Fibroblast of villous mesenchyme (primary cell): ENCODE measurements at regions not wholly inside any gene's neighbourhood (a gene's known extent, or its start where the extent isn't known, plus 50 kb on each side); places are given as distances from the start of the nearest gene placed in this dataset.
A peak's percentile ranks its signal among the peaks of the same experiment; 100 is the strongest.

Experiments used
- DNase-seq: peaks from one replicate; pipeline ENCODE4 v3.0.0-alpha.2; 2010; ENCODE audit warnings: low read depth
- H3K4me3 ChIP-seq: 2 replicates; pipeline ENCODE4 v1.5.1; 2011; ENCODE audit warnings: low read depth, mild to moderate bottlenecking, low read length
- TF ChIP-seq, protein P1 (sequence below): IDR thresholded peaks from 2 replicates; pipeline ENCODE4 v1.5.1; 2012; ENCODE audit warnings: low read depth, mild to moderate bottlenecking, low read length; ENCODE audit not compliant: insufficient read depth

DNA sequence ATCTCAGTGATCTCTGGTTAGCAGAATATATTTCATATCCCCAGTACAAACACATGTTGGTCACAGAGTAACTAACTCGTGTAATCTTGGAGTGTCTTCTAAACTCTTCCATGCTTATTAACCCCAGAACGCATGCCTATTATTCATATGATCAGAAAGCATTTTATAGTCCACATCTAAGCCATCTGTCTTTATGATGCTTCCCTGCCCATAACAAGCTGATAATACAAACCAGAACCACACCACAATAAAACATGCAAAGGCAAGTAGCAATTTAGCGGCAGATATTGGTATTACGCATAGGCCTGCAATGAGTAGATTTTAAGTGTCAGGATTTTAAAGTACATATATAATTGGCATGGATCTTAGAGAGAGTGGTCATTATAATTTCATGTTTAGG, 120.0 kb upstream of the PRKCQ start:
- DNase-seq: no peak
- no peak overlapping the region for H3K4me3 ChIP-seq
- TF ChIP-seq, protein P1, sequence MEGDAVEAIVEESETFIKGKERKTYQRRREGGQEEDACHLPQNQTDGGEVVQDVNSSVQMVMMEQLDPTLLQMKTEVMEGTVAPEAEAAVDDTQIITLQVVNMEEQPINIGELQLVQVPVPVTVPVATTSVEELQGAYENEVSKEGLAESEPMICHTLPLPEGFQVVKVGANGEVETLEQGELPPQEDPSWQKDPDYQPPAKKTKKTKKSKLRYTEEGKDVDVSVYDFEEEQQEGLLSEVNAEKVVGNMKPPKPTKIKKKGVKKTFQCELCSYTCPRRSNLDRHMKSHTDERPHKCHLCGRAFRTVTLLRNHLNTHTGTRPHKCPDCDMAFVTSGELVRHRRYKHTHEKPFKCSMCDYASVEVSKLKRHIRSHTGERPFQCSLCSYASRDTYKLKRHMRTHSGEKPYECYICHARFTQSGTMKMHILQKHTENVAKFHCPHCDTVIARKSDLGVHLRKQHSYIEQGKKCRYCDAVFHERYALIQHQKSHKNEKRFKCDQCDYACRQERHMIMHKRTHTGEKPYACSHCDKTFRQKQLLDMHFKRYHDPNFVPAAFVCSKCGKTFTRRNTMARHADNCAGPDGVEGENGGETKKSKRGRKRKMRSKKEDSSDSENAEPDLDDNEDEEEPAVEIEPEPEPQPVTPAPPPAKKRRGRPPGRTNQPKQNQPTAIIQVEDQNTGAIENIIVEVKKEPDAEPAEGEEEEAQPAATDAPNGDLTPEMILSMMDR: no peak

DNA sequence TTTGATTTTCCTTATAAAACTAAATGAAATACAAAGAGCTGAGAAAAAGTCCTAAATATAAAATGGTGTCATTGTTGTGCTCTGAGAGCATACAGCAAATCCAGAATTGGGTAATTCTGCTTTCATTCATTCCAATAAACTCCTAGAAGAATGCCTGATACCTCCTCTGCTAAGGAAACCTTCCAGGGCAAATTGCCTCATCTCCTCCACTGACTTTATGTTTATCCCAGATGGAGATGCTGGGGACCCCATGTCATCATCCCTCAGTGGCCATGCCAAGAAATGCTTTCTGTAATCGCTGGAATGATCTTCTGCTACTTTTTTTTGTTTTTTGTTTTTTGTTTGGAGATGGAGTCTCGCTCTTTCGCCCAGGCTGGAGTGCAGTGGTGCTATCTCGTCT, 119.3 kb upstream of the PRKCQ start:
- no peak overlapping the region for H3K4me3 ChIP-seq
- DNase-seq: peak; percentile 62
- TF ChIP-seq, protein P1: no peak

DNA sequence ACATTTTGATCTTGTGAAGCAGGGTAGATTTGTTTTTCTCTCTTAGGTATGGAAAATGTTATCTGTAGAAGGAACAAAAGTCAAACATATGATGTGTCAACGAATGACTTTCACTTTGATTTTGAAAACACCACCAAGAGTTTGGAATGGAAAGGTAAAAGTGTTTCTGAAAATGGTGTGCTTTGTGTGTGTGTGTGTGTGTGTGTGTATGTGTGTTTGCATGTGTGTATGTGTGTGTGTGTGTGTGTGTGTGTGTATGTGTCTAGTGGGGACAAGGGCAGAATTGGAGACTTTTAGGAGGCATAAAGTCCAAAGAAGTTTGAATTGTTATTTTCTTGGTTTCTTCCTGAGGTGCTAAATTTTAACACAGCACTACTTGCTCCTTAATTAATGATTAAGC, 115.4 kb upstream of the PRKCQ start:
- H3K4me3 ChIP-seq: no peak overlapping the region
- TF ChIP-seq, protein P1: no peak

DNA sequence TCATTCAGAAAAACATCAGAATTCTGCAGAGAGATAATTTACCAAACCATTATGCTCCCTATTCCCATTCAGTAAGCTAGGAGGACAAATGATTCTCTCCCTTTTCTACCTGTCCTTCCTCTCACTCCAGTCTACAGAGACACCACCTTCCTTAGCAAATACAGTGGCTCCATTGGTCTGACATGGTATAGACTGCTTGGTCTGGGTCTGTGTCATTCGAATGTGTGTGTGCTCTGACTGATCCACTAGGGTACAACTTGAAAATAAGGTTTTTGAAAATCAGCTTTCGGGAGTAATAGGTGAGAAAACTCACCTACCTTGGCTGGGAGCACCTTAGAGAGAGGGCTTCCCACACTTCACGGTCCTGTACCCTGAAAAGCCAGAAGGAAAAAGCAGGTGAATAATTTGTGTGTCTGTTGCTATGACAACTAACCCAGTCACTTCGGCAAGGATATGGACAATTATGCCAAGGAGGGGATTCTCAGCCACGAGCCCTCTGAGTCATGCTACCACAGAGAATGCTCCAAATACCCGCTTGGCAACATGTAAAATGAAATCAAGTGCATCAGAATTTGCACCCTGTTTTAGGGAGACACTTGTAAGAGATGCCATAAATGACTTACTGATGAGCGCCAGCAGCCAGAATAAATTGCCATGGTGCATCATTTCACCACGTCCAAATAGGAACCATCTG, 114.5 kb upstream of the PRKCQ start:
- TF ChIP-seq, protein P1: no peak
- H3K4me3 ChIP-seq: no peak overlapping the region
- DNase-seq: no peak

More for the DNA sequence above, 115.4 kb upstream of the PRKCQ start:
- DNase-seq: no peak

DNA sequence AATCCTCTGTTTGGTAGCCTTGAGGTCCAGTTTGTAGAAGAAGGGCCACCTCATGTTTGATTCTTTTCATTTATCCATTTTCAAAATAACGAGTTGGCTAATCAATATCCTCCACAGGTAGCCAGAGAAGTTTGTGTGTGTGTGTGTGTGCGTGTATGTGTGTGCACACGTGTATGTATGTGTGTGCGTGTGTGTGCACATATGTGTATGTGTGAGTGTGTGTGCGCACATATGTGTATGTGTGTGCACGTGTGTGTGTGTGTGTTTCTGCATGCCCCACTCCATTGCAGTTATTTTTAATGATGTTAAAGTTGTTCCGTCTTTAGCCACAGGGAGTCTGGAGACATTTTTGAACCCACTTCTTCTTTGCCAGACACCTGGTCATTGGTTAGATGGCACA, 112.8 kb upstream of the PRKCQ start:
- TF ChIP-seq, protein P1: no peak
- H3K4me3 ChIP-seq: no peak overlapping the region
- no peak for DNase-seq

DNA sequence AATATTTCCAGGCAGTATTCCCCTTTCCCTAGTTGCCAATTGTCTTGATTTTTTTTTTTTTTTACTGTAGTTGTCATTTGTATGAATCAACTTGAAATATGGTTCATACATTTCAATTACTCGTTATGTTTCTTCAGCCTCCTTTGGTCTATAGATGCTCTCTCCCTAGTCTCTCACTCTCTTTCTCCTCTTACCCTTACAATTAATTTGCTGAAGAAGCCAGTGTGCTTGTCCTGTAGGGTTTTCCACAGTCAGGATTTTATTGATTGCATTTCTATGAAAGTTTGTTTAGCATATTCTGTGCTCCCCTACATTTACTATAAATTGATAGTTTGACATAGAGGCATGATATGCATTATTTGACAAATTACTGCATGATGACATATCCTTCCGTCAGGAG, 112.0 kb upstream of the PRKCQ start:
- TF ChIP-seq, protein P1: no peak
- DNase-seq: no peak
- H3K4me3 ChIP-seq: no peak overlapping the region

DNA sequence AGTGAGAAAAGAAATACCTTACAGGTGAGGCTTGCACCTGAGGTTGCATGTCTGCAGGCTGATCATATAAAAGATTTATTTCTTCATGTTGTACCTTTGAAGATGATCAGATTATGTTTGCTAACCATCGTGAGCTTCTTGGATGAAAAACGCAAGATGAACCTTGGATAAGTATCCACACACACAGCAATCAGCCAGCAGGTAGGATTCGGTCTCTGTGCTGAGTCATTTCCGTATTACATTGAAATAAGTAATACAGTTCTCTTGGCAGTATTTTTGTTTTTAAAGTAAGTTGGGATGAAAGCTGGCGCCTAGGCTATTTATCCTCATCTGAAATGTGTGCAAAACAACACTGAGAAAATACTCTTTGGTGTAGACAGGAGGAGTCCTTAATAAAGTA, 109.0 kb upstream of the PRKCQ start:
- DNase-seq: no peak

More for the DNA sequence above, 109.0 kb upstream of the PRKCQ start:
- H3K4me3 ChIP-seq: no peak overlapping the region
- TF ChIP-seq, protein P1: no peak
